ENCODE measurements at regions not wholly inside any gene's neighbourhood (a gene's known extent, or its start where the extent isn't known, plus 50 kb on each side); places are given as distances from the start of the nearest gene placed in this dataset.

- Histone ChIP-seq H3K27me3 (no peaks in the 10 kb centered on the region), H3K27ac (no peak overlapping the region), H3K9me3 (no peaks in the 10 kb centered on the region), H3K4me1 (no peaks in the 10 kb centered on the region), H3K36me3 (no peaks in the 10 kb centered on the region), H3K4me3 (no peak overlapping the region)
- WGBS, 2 donors = 38 to 40% methylated on average over 2 of the region's 2 CpGs
- TF ChIP-seq CTCF (IDR thresholded peaks at IDR 0.05) = no peak
- DNase-seq = no peak
- intact Hi-C loops (cut with DNase I) = no loop called here
- FAIRE-seq = no peak
- ATAC-seq = no peak
Observed at GRCh38 chr4:28241021-28241420, 1380.4 kb downstream of the STIM2 start.

GRCh38 chr4:28247805-28248204, 1387.2 kb downstream of the STIM2 start:
- DNase-seq (no peak), ATAC-seq (no peak), FAIRE-seq (no peak)
- Histone ChIP-seq H3K4me1 (no peaks in the 10 kb centered on the region), H3K36me3 (no peaks in the 10 kb centered on the region), H3K4me3 (no peak overlapping the region), H3K9me3 (no peaks in the 10 kb centered on the region), H3K27ac (no peak overlapping the region), H3K27me3 (no peaks in the 10 kb centered on the region)
- TF ChIP-seq CTCF (IDR thresholded peaks at IDR 0.05) = no peak
- 63 to 69% methylated on average over 2 of the region's 2 CpGs for WGBS, 2 donors
- intact Hi-C loops (cut with DNase I) = no loop called here

GRCh38 chr4:28248269-28248668, 1387.6 kb downstream of the STIM2 start:
- no peaks in the 10 kb centered on the region for H3K4me1 ChIP-seq
- no peak for TF ChIP-seq CTCF (IDR thresholded peaks at IDR 0.05)
- ATAC-seq = no peak
- no peaks in the 10 kb centered on the region for H3K27me3 ChIP-seq
- no peaks in the 10 kb centered on the region for H3K9me3 ChIP-seq
- intact Hi-C loops (cut with DNase I) = no loop called here
- H3K36me3 ChIP-seq = no peaks in the 10 kb centered on the region
- H3K4me3 ChIP-seq = no peak overlapping the region
- WGBS, 2 donors = 27 to 28% methylated on average over 4 of the region's 4 CpGs
- no peak for DNase-seq
- no peak overlapping the region for H3K27ac ChIP-seq
- no peak for FAIRE-seq

GRCh38 chr4:28250646-28251045, 1390.0 kb downstream of the STIM2 start:
- no peak overlapping the region for H3K4me3 ChIP-seq
- TF ChIP-seq CTCF (IDR thresholded peaks at IDR 0.05) = no peak
- intact Hi-C loops (cut with DNase I) = no loop called here

GRCh38 chr4:28251831-28252230, 1391.2 kb downstream of the STIM2 start:
- ATAC-seq (no peak), DNase-seq (no peak), FAIRE-seq (no peak)
- 69 to 79% methylated on average over 2 of the region's 2 CpGs for WGBS, 2 donors
- H3K36me3 ChIP-seq = no peaks in the 10 kb centered on the region
- no peak overlapping the region for H3K27ac ChIP-seq
- intact Hi-C loops (cut with DNase I) = no loop called here
- H3K4me3 ChIP-seq = no peak overlapping the region
- no peak for TF ChIP-seq CTCF (IDR thresholded peaks at IDR 0.05)
- H3K4me1 ChIP-seq = no peaks in the 10 kb centered on the region
- H3K9me3 ChIP-seq = no peaks in the 10 kb centered on the region
- no peaks in the 10 kb centered on the region for H3K27me3 ChIP-seq

More at GRCh38 chr4:28250646-28251045, 1390.0 kb downstream of the STIM2 start:
- Histone ChIP-seq H3K4me1 (no peaks in the 10 kb centered on the region), H3K27me3 (no peaks in the 10 kb centered on the region), H3K27ac (no peak overlapping the region), H3K9me3 (no peaks in the 10 kb centered on the region), H3K36me3 (no peaks in the 10 kb centered on the region)
- WGBS, 2 donors = 66 to 76% methylated on average over 2 of the region's 2 CpGs
- ATAC-seq (no peak), FAIRE-seq (no peak), DNase-seq (no peak)
